Effector memory CD8-positive, alpha-beta T cell (primary cell): ENCODE measurements at regions not wholly inside any gene's neighbourhood (a gene's known extent, or its start where the extent isn't known, plus 50 kb on each side); places are given as distances from the start of the nearest gene placed in this dataset.

Experiments
- ATAC-seq: fragments of 150-1000 bp; cut with Tn5 transposase; replicated peaks from 2 replicates; pipeline ENCODE4 v1.10.0; 2021; ENCODE audit warnings: mild to moderate bottlenecking, moderate library complexity
- DNase-seq, 3 experiments: peaks; one replicate each; pipeline ENCODE4 v3.0.0; 2021
- H3K27ac Mint-ChIP-seq, 2 donors: one replicate each; pipeline ENCODE4 v1.8.0; 2022; ENCODE audit warnings: mild to moderate bottlenecking in 2 of 2, mixed read lengths in 2 of 2, moderate library complexity in 2 of 2
- H3K27me3 Mint-ChIP-seq, 2 donors: one replicate each; pipeline ENCODE4 v1.8.0; 2022; ENCODE audit warnings: mixed read lengths in 2 of 2
- H3K36me3 Mint-ChIP-seq: one replicate; pipeline ENCODE4 v1.8.0; 2022; ENCODE audit warnings: mild to moderate bottlenecking, moderate library complexity, mixed read lengths; ENCODE audit not compliant: insufficient read depth
- H3K4me1 Mint-ChIP-seq, 2 donors: one replicate each; pipeline ENCODE4 v1.8.0; 2022; ENCODE audit warnings: low read depth in 2 of 2, mixed read lengths in 2 of 2
- H3K4me3 Mint-ChIP-seq, 2 donors: one replicate each; pipeline ENCODE4 v1.8.0; 2022; ENCODE audit warnings: mild to moderate bottlenecking in 2 of 2, mixed read lengths in 2 of 2, moderate library complexity in 2 of 2
- H3K9me3 Mint-ChIP-seq, 2 donors: one replicate each; pipeline ENCODE4 v1.8.0; 2022; ENCODE audit warnings: mixed read lengths in 2 of 2

GRCh38 chr11:113540416-113541330 lies 65.5 kb upstream of the DRD2 start:
- no peaks in the 10 kb centered on the region for H3K36me3 Mint-ChIP-seq
- H3K4me3 Mint-ChIP-seq, result no peak overlapping the region
- no peak for DNase-seq
- H3K4me1 Mint-ChIP-seq, result no peaks in the 10 kb centered on the region
- no peaks in the 10 kb centered on the region for H3K9me3 Mint-ChIP-seq
- H3K27me3 Mint-ChIP-seq, result peaks cover 41 to 63% of the 10 kb centered on the region in 2 donors
- ATAC-seq, result no peak
- no peak overlapping the region for H3K27ac Mint-ChIP-seq

- Mint-ChIP-seq H3K4me1 (no peaks in the 10 kb centered on the region), H3K9me3 (no peaks in the 10 kb centered on the region), H3K36me3 (no peaks in the 10 kb centered on the region), H3K4me3 (no peak overlapping the region), H3K27ac (no peak overlapping the region), H3K27me3 (peaks cover 47 to 71% of the 10 kb centered on the region in 2 donors)
- ATAC-seq (no peak), DNase-seq (no peak)
Observed at GRCh38 chr11:113538451-113539412, 63.5 kb upstream of the DRD2 start.

GRCh38 chr11:113534625-113535024 lies 59.4 kb upstream of the DRD2 start:
- peaks cover 4 to 5% of the 10 kb centered on the region in 2 donors for H3K4me1 Mint-ChIP-seq
- DNase-seq (no peak), ATAC-seq (no peak)
- H3K27me3 Mint-ChIP-seq, result peaks cover 36 to 72% of the 10 kb centered on the region in 2 donors
- H3K9me3 Mint-ChIP-seq, result no peaks in the 10 kb centered on the region
- no peak overlapping the region for H3K4me3 Mint-ChIP-seq
- no peaks in the 10 kb centered on the region for H3K36me3 Mint-ChIP-seq
- no peak overlapping the region for H3K27ac Mint-ChIP-seq

- H3K27me3 Mint-ChIP-seq, result peaks cover 29 to 71% of the 10 kb centered on the region in 2 donors
- no peaks in the 10 kb centered on the region for H3K36me3 Mint-ChIP-seq
- ATAC-seq, result no peak
- H3K9me3 Mint-ChIP-seq, result no peaks in the 10 kb centered on the region
- H3K4me3 Mint-ChIP-seq, result no peak overlapping the region
- DNase-seq, result no peak
- no peak overlapping the region for H3K27ac Mint-ChIP-seq
- H3K4me1 Mint-ChIP-seq, result peaks cover 4 to 5% of the 10 kb centered on the region in 2 donors
Observed at GRCh38 chr11:113533425-113533698, 58.2 kb upstream of the DRD2 start.

GRCh38 chr11:113532697-113533424 lies 57.7 kb upstream of the DRD2 start:
- peak; percentile 37 to 45 (median 38) for DNase-seq
- no peak overlapping the region for H3K27ac Mint-ChIP-seq
- H3K9me3 Mint-ChIP-seq, result no peaks in the 10 kb centered on the region
- no peak overlapping the region for H3K4me3 Mint-ChIP-seq
- peaks cover 29 to 66% of the 10 kb centered on the region in 2 donors for H3K27me3 Mint-ChIP-seq
- H3K36me3 Mint-ChIP-seq, result no peaks in the 10 kb centered on the region
- peak; percentile 40 for ATAC-seq
- peaks cover 4 to 5% of the 10 kb centered on the region in 2 donors for H3K4me1 Mint-ChIP-seq

- H3K4me1 Mint-ChIP-seq, result peaks cover 4 to 5% of the 10 kb centered on the region in 2 donors
- no peak for DNase-seq
- H3K9me3 Mint-ChIP-seq, result no peaks in the 10 kb centered on the region
- ATAC-seq, result no peak
- H3K27me3 Mint-ChIP-seq, result peaks cover 29 to 64% of the 10 kb centered on the region in 2 donors
- no peak overlapping the region for H3K27ac Mint-ChIP-seq
- H3K36me3 Mint-ChIP-seq, result no peaks in the 10 kb centered on the region
- no peak overlapping the region for H3K4me3 Mint-ChIP-seq
Observed at GRCh38 chr11:113531575-113532451, 56.6 kb upstream of the DRD2 start.

GRCh38 chr11:113531083-113531482 lies 55.9 kb upstream of the DRD2 start:
- Mint-ChIP-seq H3K4me3 (no peak overlapping the region), H3K36me3 (no peaks in the 10 kb centered on the region), H3K27me3 (peaks cover 29 to 63% of the 10 kb centered on the region in 2 donors), H3K4me1 (peaks cover 4 to 5% of the 10 kb centered on the region in 2 donors), H3K9me3 (no peaks in the 10 kb centered on the region), H3K27ac (no peak overlapping the region)
- DNase-seq (no peak), ATAC-seq (no peak)

GRCh38 chr11:113529606-113530005 lies 54.4 kb upstream of the DRD2 start:
- Mint-ChIP-seq H3K36me3 (no peaks in the 10 kb centered on the region), H3K4me1 (peaks cover 4 to 5% of the 10 kb centered on the region in 2 donors), H3K4me3 (no peak overlapping the region), H3K27me3 (peaks cover 23 to 48% of the 10 kb centered on the region in 2 donors), H3K27ac (no peak overlapping the region), H3K9me3 (no peaks in the 10 kb centered on the region)
- DNase-seq (no peak), ATAC-seq (no peak)

GRCh38 chr11:113528982-113529381 lies 53.8 kb upstream of the DRD2 start:
- DNase-seq, result no peak
- Mint-ChIP-seq H3K36me3 (no peaks in the 10 kb centered on the region), H3K27ac (no peak overlapping the region), H3K4me1 (peaks cover 4 to 5% of the 10 kb centered on the region in 2 donors), H3K9me3 (no peaks in the 10 kb centered on the region), H3K4me3 (no peak overlapping the region), H3K27me3 (peaks cover 23 to 49% of the 10 kb centered on the region in 2 donors)
- no peak for ATAC-seq

GRCh38 chr11:113526521-113526920 lies 51.3 kb upstream of the DRD2 start:
- Mint-ChIP-seq H3K36me3 (no peaks in the 10 kb centered on the region), H3K4me1 (no peaks in the 10 kb centered on the region), H3K4me3 (no peak overlapping the region), H3K9me3 (no peaks in the 10 kb centered on the region), H3K27me3 (peaks cover 25 to 48% of the 10 kb centered on the region in 2 donors), H3K27ac (no peak overlapping the region)
- DNase-seq (no peak), ATAC-seq (no peak)
